ENCODE measurements at regions not wholly inside any gene's neighbourhood (a gene's known extent, or its start where the extent isn't known, plus 50 kb on each side); places are given as distances from the start of the nearest gene placed in this dataset.

- TF ChIP-seq, protein P1, sequence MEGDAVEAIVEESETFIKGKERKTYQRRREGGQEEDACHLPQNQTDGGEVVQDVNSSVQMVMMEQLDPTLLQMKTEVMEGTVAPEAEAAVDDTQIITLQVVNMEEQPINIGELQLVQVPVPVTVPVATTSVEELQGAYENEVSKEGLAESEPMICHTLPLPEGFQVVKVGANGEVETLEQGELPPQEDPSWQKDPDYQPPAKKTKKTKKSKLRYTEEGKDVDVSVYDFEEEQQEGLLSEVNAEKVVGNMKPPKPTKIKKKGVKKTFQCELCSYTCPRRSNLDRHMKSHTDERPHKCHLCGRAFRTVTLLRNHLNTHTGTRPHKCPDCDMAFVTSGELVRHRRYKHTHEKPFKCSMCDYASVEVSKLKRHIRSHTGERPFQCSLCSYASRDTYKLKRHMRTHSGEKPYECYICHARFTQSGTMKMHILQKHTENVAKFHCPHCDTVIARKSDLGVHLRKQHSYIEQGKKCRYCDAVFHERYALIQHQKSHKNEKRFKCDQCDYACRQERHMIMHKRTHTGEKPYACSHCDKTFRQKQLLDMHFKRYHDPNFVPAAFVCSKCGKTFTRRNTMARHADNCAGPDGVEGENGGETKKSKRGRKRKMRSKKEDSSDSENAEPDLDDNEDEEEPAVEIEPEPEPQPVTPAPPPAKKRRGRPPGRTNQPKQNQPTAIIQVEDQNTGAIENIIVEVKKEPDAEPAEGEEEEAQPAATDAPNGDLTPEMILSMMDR (IDR thresholded peaks at IDR 0.05; ENCODE audit: low read depth, low read length, poor library complexity, severe bottlenecking), result no peak
- no peak for TF ChIP-seq EZH2phosphoT487 (IDR thresholded peaks at IDR 0.05; ENCODE audit: borderline replicate concordance, low read length)
Observed at GRCh38 chr6:84492241-84493165, 265.1 kb upstream of the CEP162 start.
